Thoracic aorta (tissue), 2 donors: ENCODE measurements at regions not wholly inside any gene's neighbourhood (a gene's known extent, or its start where the extent isn't known, plus 50 kb on each side); places are given as distances from the start of the nearest gene placed in this dataset.

ENCODE experiments used
- ATAC-seq: fragments of 150-250 bp; one replicate; pipeline ENCODE4 v1.8.0; 2017; ENCODE audit warnings: low read depth; ENCODE audit not compliant: insufficient number of reproducible peaks, low FRiP score
- DNase-seq: peaks from one replicate; pipeline ENCODE4 v3.0.0-alpha.2; 2020; ENCODE audit warnings: low spot score
- H3K27ac ChIP-seq, 2 donors: fragments of 200-600 bp; sonication (generic); 1 replicate in 1 of 2; 2 replicates in 1 of 2; pipeline ENCODE4 v1.5.1; 2016; ENCODE audit warnings: mild to moderate bottlenecking in 2 of 2, moderate library complexity in 2 of 2
- H3K27me3 ChIP-seq: fragments of 200-600 bp; sonication (generic); replicated peaks from 2 replicates; pipeline ENCODE4 v1.6.0; 2016; ENCODE audit warnings: mild to moderate bottlenecking; ENCODE audit not compliant: insufficient read depth
- H3K36me3 ChIP-seq: fragments of 200-600 bp; sonication (generic); one replicate; pipeline ENCODE4 v1.5.1; 2016
- H3K4me1 ChIP-seq, 2 donors: fragments of 200-600 bp; sonication (generic); 1 replicate in 1 of 2; 2 replicates in 1 of 2; pipeline versions ENCODE4 v1.5.1 to v1.6.0; 2016; ENCODE audit warnings: low read depth in 2 of 2, mild to moderate bottlenecking in 1 of 2; ENCODE audit not compliant: control insufficient read depth in 1 of 2
- H3K4me3 ChIP-seq: fragments of 200-600 bp; sonication (generic); 2 replicates; pipeline ENCODE4 v1.5.1; 2016; ENCODE audit warnings: mild to moderate bottlenecking
- H3K9me3 ChIP-seq: fragments of 200-600 bp; sonication (generic); 2 replicates; pipeline ENCODE4 v1.5.1; 2016
- CTCF ChIP-seq: fragments of 200-600 bp; sonication (generic); IDR thresholded peaks from one replicate; pipeline ENCODE4 v1.5.1; 2019; ENCODE audit warnings: antibody characterized with exemption

- TF ChIP-seq CTCF, result no peak
- DNase-seq, result no peak
Observed at GRCh38 chr2:49265471-49265870, 111.2 kb upstream of the FSHR start.

GRCh38 chr2:49262801-49263560 lies 108.7 kb upstream of the FSHR start:
- no peak for DNase-seq
- H3K4me3 ChIP-seq, result no peak overlapping the region
- no peaks in the 10 kb centered on the region for H3K4me1 ChIP-seq
- H3K36me3 ChIP-seq, result no peaks in the 10 kb centered on the region
- H3K27me3 ChIP-seq, result no peaks in the 10 kb centered on the region
- no peak overlapping the region for H3K27ac ChIP-seq
- ATAC-seq, result no peak
- no peaks in the 10 kb centered on the region for H3K9me3 ChIP-seq
- no peak for TF ChIP-seq CTCF

More at GRCh38 chr2:49265471-49265870, 111.2 kb upstream of the FSHR start:
- Histone ChIP-seq H3K27ac (no peak overlapping the region), H3K27me3 (no peaks in the 10 kb centered on the region), H3K4me1 (no peaks in the 10 kb centered on the region), H3K4me3 (no peak overlapping the region), H3K36me3 (no peaks in the 10 kb centered on the region), H3K9me3 (no peaks in the 10 kb centered on the region)
- ATAC-seq, result no peak

GRCh38 chr2:49261781-49262180 lies 107.5 kb upstream of the FSHR start:
- Histone ChIP-seq H3K4me3 (no peak overlapping the region), H3K9me3 (no peaks in the 10 kb centered on the region), H3K27me3 (no peaks in the 10 kb centered on the region), H3K4me1 (no peaks in the 10 kb centered on the region), H3K36me3 (no peaks in the 10 kb centered on the region), H3K27ac (no peak overlapping the region)
- no peak for ATAC-seq
- TF ChIP-seq CTCF, result no peak
- DNase-seq, result no peak

- DNase-seq, result no peak
- Histone ChIP-seq H3K9me3 (no peaks in the 10 kb centered on the region), H3K36me3 (no peaks in the 10 kb centered on the region), H3K27ac (no peak overlapping the region), H3K4me3 (no peak overlapping the region), H3K4me1 (no peaks in the 10 kb centered on the region), H3K27me3 (no peaks in the 10 kb centered on the region)
- no peak for ATAC-seq
- TF ChIP-seq CTCF, result no peak
Observed at GRCh38 chr2:49260979-49261538, 106.7 kb upstream of the FSHR start.

- no peak for DNase-seq
- H3K4me1 ChIP-seq, result no peaks in the 10 kb centered on the region
- no peak for ATAC-seq
- no peaks in the 10 kb centered on the region for H3K27me3 ChIP-seq
- no peaks in the 10 kb centered on the region for H3K36me3 ChIP-seq
- no peaks in the 10 kb centered on the region for H3K9me3 ChIP-seq
- no peak overlapping the region for H3K27ac ChIP-seq
- no peak for TF ChIP-seq CTCF
- no peak overlapping the region for H3K4me3 ChIP-seq
Observed at GRCh38 chr2:49259926-49260325, 105.6 kb upstream of the FSHR start.
